Breast epithelium (tissue), 3 donors: ENCODE measurements at regions not wholly inside any gene's neighbourhood (a gene's known extent, or its start where the extent isn't known, plus 50 kb on each side); places are given as distances from the start of the nearest gene placed in this dataset.

Experiments
- CTCF ChIP-seq, 3 donors: fragments of 450-650 bp; IDR thresholded peaks; one replicate each; pipeline ENCODE4 v1.5.1; 2016 to 2017; ENCODE audit warnings: antibody characterized with exemption in 3 of 3, mild to moderate bottlenecking in 3 of 3, moderate library complexity in 3 of 3
- POLR2A ChIP-seq: fragments of 450-650 bp; IDR thresholded peaks from one replicate; pipeline ENCODE4 v1.6.1; 2016; ENCODE audit warnings: antibody characterized with exemption, mild to moderate bottlenecking, moderate library complexity

GRCh38 chr6:147116056-147116455 is 88.2 kb upstream of the STXBP5 start:
- TF ChIP-seq CTCF (IDR thresholded peaks at IDR 0.05) (no peak), POLR2A (no peak)
